ENCODE measurements at regions not wholly inside any gene's neighbourhood (a gene's known extent, or its start where the extent isn't known, plus 50 kb on each side); places are given as distances from the start of the nearest gene placed in this dataset.

- Histone ChIP-seq H3K4me3 (replicated peaks in 1 of 3; ENCODE audit: insufficient read depth in 1 of 3, low read depth in 2 of 3, low read length in 3 of 3) (no peak overlapping the region), H3K79me2 (ENCODE audit: insufficient read depth, low read length) (no peaks in the 10 kb centered on the region), H3K27me3 (ENCODE audit: control insufficient read depth in 1 of 2, insufficient read depth in 2 of 2, low read length in 2 of 2) (peaks cover 0 to 2% of the 10 kb centered on the region in 2 experiments; a peak in 3 of 5 replicates), H3K9ac (ENCODE audit: insufficient read depth, low read depth, low read length) (no peak overlapping the region), H3K4me2 (ENCODE audit: low read depth, low read length) (no peak overlapping the region), H3K9me3 (ENCODE audit: low read length) (no peaks in the 10 kb centered on the region), H3K4me1 (ENCODE audit: insufficient read depth, low read length) (no peaks in the 10 kb centered on the region), H3K27ac (ENCODE audit: extremely low read length, insufficient read depth, low read length) (no peak overlapping the region), H2AFZ (ENCODE audit: low read length) (no peak overlapping the region), H4K20me1 (ENCODE audit: insufficient read depth, low read length) (no peaks in the 10 kb centered on the region), H3K36me3 (replicated peaks in 1 of 2; ENCODE audit: control insufficient read depth in 1 of 2, insufficient read depth in 2 of 2, low read length in 2 of 2) (no peaks in the 10 kb centered on the region)
- in situ Hi-C loops (cut with HindIII; ENCODE audit: extremely low pct_ligation_motif_present, low pct_unique_long_range_greater_than_20kb), result no loop called here
- CTCF ChIA-PET (ENCODE audit: low intra/inter-chr PET ratio, low total read pairs), result no interaction called here
- no TSS peak for BruUV-seq (replicated peaks)
- no peak for TF ChIP-seq ZNF558 (CRISPR knock-in tag; IDR thresholded peaks at IDR 0.05; ENCODE audit: borderline replicate concordance)
- TF ChIP-seq ZFP37 (CRISPR knock-in tag; IDR thresholded peaks at IDR 0.05; ENCODE audit: borderline replicate concordance), result no peak
- TF ChIP-seq ZNF605 (CRISPR knock-in tag; IDR thresholded peaks at IDR 0.05), result no peak
- TF ChIP-seq SCMH1 (CRISPR knock-in tag; IDR thresholded peaks at IDR 0.05; ENCODE audit: borderline replicate concordance), result no peak
- TF ChIP-seq SKIL (CRISPR knock-in tag; IDR thresholded peaks at IDR 0.05; ENCODE audit: borderline replicate concordance), result no peak
- TF ChIP-seq ZNF775 (CRISPR knock-in tag; IDR thresholded peaks at IDR 0.05; ENCODE audit: borderline replicate concordance), result no peak
- TF ChIP-seq CCDC6 (CRISPR knock-in tag; IDR thresholded peaks at IDR 0.05), result no peak
- no peak for TF ChIP-seq ISL2 (CRISPR knock-in tag; IDR thresholded peaks at IDR 0.05)
- TF ChIP-seq KMT2B (CRISPR knock-in tag; IDR thresholded peaks at IDR 0.05), result no peak
- TF ChIP-seq ARNTL (CRISPR knock-in tag; IDR thresholded peaks at IDR 0.05), result no peak
- no peak for TF ChIP-seq ZNF251 (CRISPR knock-in tag; IDR thresholded peaks at IDR 0.05)
- no peak for FAIRE-seq
- intact Hi-C loops (cut with micrococcal nuclease; ENCODE audit: unreplicated experiment), result no loop called here
- 17% methylated on average over 3 of the region's 3 CpGs for WGBS (ENCODE audit: low lambda C conversion rate)
- POLR2A ChIA-PET, result no interaction called here
- no peak for DNase-seq (ENCODE audit: low spot score)
- ATAC-seq, result no peak
These were observed 417.3 kb upstream of the CADM1 start for GRCh38 chr11:115921540-115921939.

All from HepG2 (cell line).